ENCODE measurements at regions not wholly inside any gene's neighbourhood (a gene's known extent, or its start where the extent isn't known, plus 50 kb on each side); places are given as distances from the start of the nearest gene placed in this dataset.

- TF ChIP-seq POLR2A (IDR thresholded peaks at IDR 0.05) (no peak), CTCF (IDR thresholded peaks at IDR 0.05 in 4 of 5, conservative IDR thresholded peaks at IDR 0.05 in 1 of 5) (no peak)
Measured at GRCh38 chr20:53793783-53794383, 200.2 kb upstream of the ZNF217 start.

Measured in gastrocnemius medialis (tissue), 4 donors.